ENCODE measurements at regions not wholly inside any gene's neighbourhood (a gene's known extent, or its start where the extent isn't known, plus 50 kb on each side); places are given as distances from the start of the nearest gene placed in this dataset.
A peak's percentile ranks its signal among the peaks of the same experiment; 100 is the strongest.
"Not testable (repeated sequence)": the region's sequence is repeated elsewhere in the genome, so short reads cannot be mapped to it uniquely, and the experiment has no call there.

GRCh38 chr14:58755031-58755925 lies 117.5 kb downstream of the DACT1 start:
- peak in 1 of 2 experiments; percentile 55 for DNase-seq

GRCh38 chr14:58760121-58760520 lies 122.4 kb downstream of the DACT1 start:
- DNase-seq: no peak

- DNase-seq: no peak
Measured at GRCh38 chr14:58762629-58763028, 124.9 kb downstream of the DACT1 start.

GRCh38 chr14:58763210-58763609 lies 125.4 kb downstream of the DACT1 start:
- no peak for DNase-seq

GRCh38 chr14:58765418-58765831 lies 127.7 kb downstream of the DACT1 start:
- no peak for DNase-seq

- DNase-seq: no peak
Measured at GRCh38 chr14:58765843-58766242, 128.1 kb downstream of the DACT1 start.

GRCh38 chr14:58769011-58769643 lies 131.4 kb downstream of the DACT1 start:
- DNase-seq: no peak

GRCh38 chr14:58769771-58770170 lies 132.0 kb downstream of the DACT1 start:
- DNase-seq: peak in 1 of 2 experiments; percentile 6

GRCh38 chr14:58770491-58770982 lies 132.8 kb downstream of the DACT1 start:
- DNase-seq: no peak

- no peak for DNase-seq
Measured at GRCh38 chr14:58771016-58771415, 133.3 kb downstream of the DACT1 start.

- DNase-seq: peak; percentile 46 to 75
Measured at GRCh38 chr14:58772116-58772515, 134.4 kb downstream of the DACT1 start.

GRCh38 chr14:58772794-58773620 lies 135.2 kb downstream of the DACT1 start:
- DNase-seq: peak in 1 of 2 experiments; percentile 12

GRCh38 chr14:58774531-58774930 lies 136.8 kb downstream of the DACT1 start:
- no peak for DNase-seq

GRCh38 chr14:58775130-58775529 lies 137.4 kb downstream of the DACT1 start:
- DNase-seq: not testable (repeated sequence)

- DNase-seq: no peak
Measured at GRCh38 chr14:58776516-58776915, 138.8 kb downstream of the DACT1 start.

GRCh38 chr14:58777541-58777979 lies 139.8 kb downstream of the DACT1 start:
- DNase-seq: no peak

- DNase-seq: no peak
Measured at GRCh38 chr14:58778202-58778601, 140.4 kb downstream of the DACT1 start.

GRCh38 chr14:58779376-58779775 lies 141.6 kb downstream of the DACT1 start:
- no peak for DNase-seq

- no peak for DNase-seq
Measured at GRCh38 chr14:58780185-58780584, 142.4 kb downstream of the DACT1 start.

GRCh38 chr14:58780605-58781004 lies 142.8 kb downstream of the DACT1 start:
- DNase-seq: no peak

- DNase-seq: no peak
Measured at GRCh38 chr14:58782011-58782410, 144.2 kb downstream of the DACT1 start.

GRCh38 chr14:58783792-58784511 lies 146.2 kb downstream of the DACT1 start:
- no peak for DNase-seq

Measured in NCI-H2081 (cell line).